ENCODE measurements at regions not wholly inside any gene's neighbourhood (a gene's known extent, or its start where the extent isn't known, plus 50 kb on each side); places are given as distances from the start of the nearest gene placed in this dataset.

- no peak overlapping the region for H3K4me3 ChIP-seq (replicated peaks in 1 of 3; ENCODE audit: insufficient read depth in 1 of 3, low read depth in 2 of 3, low read length in 3 of 3)
- intact Hi-C loops (cut with micrococcal nuclease; ENCODE audit: unreplicated experiment) = no loop called here
- ChIA-PET CTCF (ENCODE audit: low intra/inter-chr PET ratio, low total read pairs) (no interaction called here), POLR2A (no interaction called here)
- DNase-seq (ENCODE audit: low spot score) = no peak
- in situ Hi-C loops (cut with HindIII; ENCODE audit: extremely low pct_ligation_motif_present, low pct_unique_long_range_greater_than_20kb) = no loop called here
- no peaks in the 10 kb centered on the region for H3K36me3 ChIP-seq (replicated peaks in 1 of 2; ENCODE audit: control insufficient read depth in 1 of 2, insufficient read depth in 2 of 2, low read length in 2 of 2)
- no peak for FAIRE-seq
- peaks cover 4% of the 10 kb centered on the region; the same call in 1 of the 2 replicates for H3K9me3 ChIP-seq (ENCODE audit: low read length)
- no peak overlapping the region for H3K4me2 ChIP-seq (ENCODE audit: low read depth, low read length)
- TF ChIP-seq ZNF547 (CRISPR knock-in tag; IDR thresholded peaks at IDR 0.05) = no peak
- no peak for TF ChIP-seq RAD51 (IDR thresholded peaks at IDR 0.05; ENCODE audit: borderline replicate concordance)
- TF ChIP-seq PBX3 (CRISPR knock-in tag; IDR thresholded peaks at IDR 0.05; ENCODE audit: borderline replicate concordance) = no peak
- TF ChIP-seq MBD4 (IDR thresholded peaks at IDR 0.05; ENCODE audit: borderline replicate concordance, low read length) = no peak
- TF ChIP-seq ZNF138 (CRISPR knock-in tag; IDR thresholded peaks at IDR 0.05; ENCODE audit: low read depth) = no peak
- TF ChIP-seq KDM5A (IDR thresholded peaks at IDR 0.05; ENCODE audit: borderline replicate concordance, low read length) = no peak
- TF ChIP-seq ZNF235 (CRISPR knock-in tag; IDR thresholded peaks at IDR 0.05; ENCODE audit: borderline replicate concordance) = no peak
- no peaks in the 10 kb centered on the region for H3K27me3 ChIP-seq (ENCODE audit: control insufficient read depth in 1 of 2, insufficient read depth in 2 of 2, low read length in 2 of 2)
- no peaks in the 10 kb centered on the region for H3K4me1 ChIP-seq (ENCODE audit: insufficient read depth, low read length)
- H3K79me2 ChIP-seq (ENCODE audit: insufficient read depth, low read length) = no peaks in the 10 kb centered on the region
- WGBS (ENCODE audit: low lambda C conversion rate) = no CpG with 5 or more reads among the region's 2 CpGs
- no peaks in the 10 kb centered on the region for H4K20me1 ChIP-seq (ENCODE audit: insufficient read depth, low read length)
- no TSS peak for BruUV-seq (replicated peaks)
- H3K9ac ChIP-seq (ENCODE audit: insufficient read depth, low read depth, low read length) = no peak overlapping the region
- no peak for ATAC-seq
- H3K27ac ChIP-seq (ENCODE audit: extremely low read length, insufficient read depth, low read length) = no peak overlapping the region
- no peak overlapping the region for H2AFZ ChIP-seq (ENCODE audit: low read length)
These were observed 1010.3 kb upstream of the TSPY4 start for GRCh38 chrY:8326944-8327343.

- TF ChIP-seq ZNF564 (CRISPR knock-in tag; IDR thresholded peaks at IDR 0.05) = no peak
- no peak for TF ChIP-seq ZNF777 (CRISPR knock-in tag; IDR thresholded peaks at IDR 0.05)
- no peak for TF ChIP-seq ZNF550 (CRISPR knock-in tag; IDR thresholded peaks at IDR 0.05; ENCODE audit: borderline replicate concordance)
- no peak for TF ChIP-seq ZNF264 (CRISPR knock-in tag; IDR thresholded peaks at IDR 0.05)
- no peak for TF ChIP-seq CAMTA2 (CRISPR knock-in tag; IDR thresholded peaks at IDR 0.05; ENCODE audit: borderline replicate concordance)
- no peak overlapping the region for H2AFZ ChIP-seq (ENCODE audit: low read length)
- ChIA-PET CTCF (ENCODE audit: low intra/inter-chr PET ratio, low total read pairs) (no interaction called here), POLR2A (no interaction called here)
- H3K9ac ChIP-seq (ENCODE audit: insufficient read depth, low read depth, low read length) = no peak overlapping the region
- no peak overlapping the region for H3K4me3 ChIP-seq (replicated peaks in 1 of 3; ENCODE audit: insufficient read depth in 1 of 3, low read depth in 2 of 3, low read length in 3 of 3)
- no peaks in the 10 kb centered on the region for H4K20me1 ChIP-seq (ENCODE audit: insufficient read depth, low read length)
- in situ Hi-C loops (cut with HindIII; ENCODE audit: extremely low pct_ligation_motif_present, low pct_unique_long_range_greater_than_20kb) = no loop called here
- H3K9me3 ChIP-seq (ENCODE audit: low read length) = no peaks in the 10 kb centered on the region; the same call in 1 of the 2 replicates
- 0% methylated on average over 1 of the region's 1 CpG for WGBS (ENCODE audit: low lambda C conversion rate)
- FAIRE-seq (no peak), DNase-seq (ENCODE audit: low spot score) (no peak), ATAC-seq (no peak)
- no peak overlapping the region for H3K4me2 ChIP-seq (ENCODE audit: low read depth, low read length)
- H3K4me1 ChIP-seq (ENCODE audit: insufficient read depth, low read length) = no peaks in the 10 kb centered on the region
- BruUV-seq (replicated peaks) = no TSS peak
- H3K79me2 ChIP-seq (ENCODE audit: insufficient read depth, low read length) = no peaks in the 10 kb centered on the region
- H3K27me3 ChIP-seq (ENCODE audit: control insufficient read depth in 1 of 2, insufficient read depth in 2 of 2, low read length in 2 of 2) = no peaks in the 10 kb centered on the region
- H3K27ac ChIP-seq (ENCODE audit: extremely low read length, insufficient read depth, low read length) = no peak overlapping the region
- intact Hi-C loops (cut with micrococcal nuclease; ENCODE audit: unreplicated experiment) = no loop called here
- no peaks in the 10 kb centered on the region for H3K36me3 ChIP-seq (replicated peaks in 1 of 2; ENCODE audit: control insufficient read depth in 1 of 2, insufficient read depth in 2 of 2, low read length in 2 of 2)
These were observed 1009.4 kb upstream of the TSPY4 start for GRCh38 chrY:8327708-8328354.

Measured in HepG2 (cell line).